AG04450 (cell line): ENCODE measurements at regions not wholly inside any gene's neighbourhood (a gene's known extent, or its start where the extent isn't known, plus 50 kb on each side); places are given as distances from the start of the nearest gene placed in this dataset.

Experiments used
- CTCF ChIA-PET: fragments of 300-600, 350-600 bp; formaldehyde crosslinking; extraction: SDS; loops from one replicate; lab custom pipeline; 2022; ENCODE audit warnings: antibody characterized with exemption, inconsistent platforms; lab: Charles Lee
- POLR2A ChIA-PET: fragments of 350-600 bp; formaldehyde crosslinking; extraction: SDS; loops from one replicate; lab custom pipeline; 2021; ENCODE audit warnings: antibody characterized with exemption, inconsistent platforms; lab: Yijun Ruan, JAX
- DNase-seq: peaks from one replicate; pipeline ENCODE4 v3.0.0-alpha.2; 2011; ENCODE audit warnings: low read depth, low spot score
- H3K27ac ChIP-seq: one replicate; pipeline ENCODE4 v1.5.1; 2012; ENCODE audit warnings: low read depth, low read length, control low read depth
- H3K27me3 ChIP-seq: one replicate; pipeline ENCODE4 v1.6.0; 2012; ENCODE audit warnings: low read length; ENCODE audit not compliant: control insufficient read depth, insufficient read depth
- H3K4me3 ChIP-seq: 2 replicates; pipeline ENCODE4 v1.5.1; 2011; ENCODE audit warnings: mild to moderate bottlenecking, low read depth, low read length, control low read depth
- H3K9me3 ChIP-seq: 2 replicates; pipeline ENCODE4 v1.5.1; 2012; ENCODE audit warnings: low read length; ENCODE audit not compliant: control insufficient read depth, insufficient read depth
- CTCF ChIP-seq: IDR thresholded peaks from 2 replicates; pipeline ENCODE4 v1.5.1; 2011; ENCODE audit warnings: low read depth, low read length, control low read depth, inconsistent platforms

- Histone ChIP-seq H3K27ac (no peak overlapping the region), H3K4me3 (no peak overlapping the region), H3K9me3 (no peaks in the 10 kb centered on the region), H3K27me3 (no peaks in the 10 kb centered on the region)
- TF ChIP-seq CTCF = peak; percentile 25
- POLR2A ChIA-PET = interaction anchor here (0.8 kb wide), 1 partner anchor 302 kb away, joined by 4 read pairs; no protein-coding TSS in a partner anchor
- CTCF ChIA-PET = interaction anchor here (0.5 to 2.0 kb wide), 5 partner anchors 8 to 302 kb away, joined by 3 to 7 read pairs (median 3); no protein-coding TSS in a partner anchor
- DNase-seq = no peak
Measured at GRCh38 chr1:91589437-91589836, 88.8 kb downstream of the CDC7 start.

- no peak for DNase-seq
- no peak for TF ChIP-seq CTCF
- Histone ChIP-seq H3K27ac (no peak overlapping the region), H3K27me3 (no peaks in the 10 kb centered on the region), H3K9me3 (no peaks in the 10 kb centered on the region), H3K4me3 (no peak overlapping the region)
- ChIA-PET CTCF (interaction anchor here (2.0 kb wide), 1 partner anchor 10 kb away, joined by 4 read pairs; no protein-coding TSS in a partner anchor), POLR2A (no interaction called here)
Measured at GRCh38 chr1:91591175-91591974, 90.7 kb downstream of the CDC7 start.

- H3K4me3 ChIP-seq = no peak overlapping the region
- ChIA-PET POLR2A (no interaction called here), CTCF (no interaction called here)
- no peak for TF ChIP-seq CTCF
- no peaks in the 10 kb centered on the region for H3K27me3 ChIP-seq
- no peaks in the 10 kb centered on the region for H3K9me3 ChIP-seq
- H3K27ac ChIP-seq = no peak overlapping the region
- DNase-seq = no peak
Measured at GRCh38 chr1:91592716-91593477, 92.2 kb downstream of the CDC7 start.

- H3K4me3 ChIP-seq = no peak overlapping the region
- no peak for TF ChIP-seq CTCF
- DNase-seq = no peak
- CTCF ChIA-PET = interaction anchor here (0.6 kb wide), 1 partner anchor 83 kb away, joined by 9 read pairs; no protein-coding TSS in a partner anchor
- no peak overlapping the region for H3K27ac ChIP-seq
- H3K9me3 ChIP-seq = no peaks in the 10 kb centered on the region
- H3K27me3 ChIP-seq = no peaks in the 10 kb centered on the region
- POLR2A ChIA-PET = no interaction called here
Measured at GRCh38 chr1:91594383-91595055, 93.9 kb downstream of the CDC7 start.
